Activated gamma-delta T cell (primary cell): ENCODE measurements at regions not wholly inside any gene's neighbourhood (a gene's known extent, or its start where the extent isn't known, plus 50 kb on each side); places are given as distances from the start of the nearest gene placed in this dataset.
"Not testable (repeated sequence)": the region's sequence is repeated elsewhere in the genome, so short reads cannot be mapped to it uniquely, and the experiment has no call there.

Experiments
- DNase-seq: peaks from one replicate; lab custom pipeline; 2025; lab: John Stamatoyannopoulos, UW

- DNase-seq: no peak
Measured at GRCh38 chr4:180225977-180226376, 2017.2 kb upstream of the TENM3 start.

DNA sequence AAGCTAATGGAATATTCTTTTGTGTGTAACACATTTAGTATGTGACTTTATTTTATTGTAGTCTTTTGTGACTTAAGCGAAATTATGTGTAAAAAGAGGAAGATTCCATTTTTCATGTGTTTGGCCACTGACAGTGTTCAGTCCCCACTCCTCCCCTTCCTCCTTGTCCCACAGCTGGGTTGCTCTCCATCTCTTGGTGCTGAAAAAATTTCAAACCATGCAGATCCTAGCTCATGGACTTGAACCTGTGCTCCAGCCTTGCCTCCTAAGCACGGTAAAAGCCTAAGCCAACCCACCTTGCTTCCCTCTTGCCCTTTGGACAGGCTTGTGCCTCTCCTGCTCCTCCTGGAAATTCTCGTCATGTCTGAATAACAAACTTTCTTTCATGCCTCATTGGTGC lies 2008.5 kb upstream of the TENM3 start:
- DNase-seq: no peak

DNA sequence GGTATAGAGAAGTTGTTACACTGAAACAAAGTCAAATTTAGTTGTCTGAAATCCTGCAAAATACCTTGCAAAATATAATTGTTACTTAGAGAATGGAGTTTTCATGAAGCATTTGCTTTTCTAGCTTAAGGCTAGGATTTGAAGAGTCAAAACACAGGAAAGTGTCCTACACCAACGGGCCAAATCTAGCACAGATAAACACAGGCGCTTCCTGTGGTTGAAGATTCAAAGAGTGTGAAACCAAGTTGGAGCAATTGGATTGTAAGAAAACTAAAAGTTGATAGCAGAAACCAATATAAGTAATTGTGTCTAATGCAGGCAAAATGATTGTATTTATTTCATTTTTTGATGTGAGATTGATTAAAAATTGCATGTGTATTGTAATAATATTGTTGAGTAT lies 2002.5 kb upstream of the TENM3 start:
- DNase-seq: no peak

- DNase-seq: no peak
Measured at GRCh38 chr4:180253419-180253818, 1989.8 kb upstream of the TENM3 start.

DNA sequence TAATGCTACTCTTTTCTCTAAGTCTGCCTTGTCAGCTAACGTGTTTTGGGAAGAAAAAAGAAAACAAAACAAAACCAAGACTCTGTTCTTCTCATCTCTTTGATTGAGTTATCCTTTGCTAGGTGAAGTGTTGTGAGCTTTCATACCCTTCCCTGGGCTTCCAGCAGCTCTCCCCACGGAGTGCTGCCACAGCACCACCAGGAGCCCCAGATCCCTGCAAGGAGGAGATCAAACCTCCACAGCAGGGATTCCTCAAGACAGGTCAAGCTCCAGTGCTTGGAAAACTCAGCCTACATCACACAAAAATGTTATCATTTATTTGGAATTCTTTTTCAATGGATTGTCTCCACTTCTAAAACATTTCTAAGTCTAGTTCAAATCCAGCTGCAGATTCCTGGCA lies 1981.9 kb upstream of the TENM3 start:
- no peak for DNase-seq

DNA sequence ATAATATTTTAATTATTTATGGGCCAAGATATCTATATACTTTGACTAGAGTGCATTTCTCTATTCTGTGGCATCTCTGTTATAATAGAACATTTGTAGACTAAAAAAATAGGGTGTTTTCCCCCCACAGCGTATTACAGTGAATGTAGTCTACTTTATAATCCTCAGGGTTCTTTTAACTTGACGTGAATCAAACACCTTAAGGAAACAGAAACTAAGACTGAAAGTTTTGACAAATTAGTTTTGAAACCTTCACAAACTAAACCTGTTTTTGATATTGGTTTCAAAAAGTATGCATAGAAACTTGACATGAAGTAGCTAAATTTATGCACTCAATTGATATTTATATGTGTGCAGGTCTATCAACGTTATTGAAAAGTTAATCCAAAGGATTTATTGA lies 1963.1 kb upstream of the TENM3 start:
- no peak for DNase-seq

GRCh38 chr4:180280726-180281297 lies 1962.4 kb upstream of the TENM3 start:
- no peak for DNase-seq

GRCh38 chr4:180281724-180282123 lies 1961.5 kb upstream of the TENM3 start:
- no peak for DNase-seq

DNA sequence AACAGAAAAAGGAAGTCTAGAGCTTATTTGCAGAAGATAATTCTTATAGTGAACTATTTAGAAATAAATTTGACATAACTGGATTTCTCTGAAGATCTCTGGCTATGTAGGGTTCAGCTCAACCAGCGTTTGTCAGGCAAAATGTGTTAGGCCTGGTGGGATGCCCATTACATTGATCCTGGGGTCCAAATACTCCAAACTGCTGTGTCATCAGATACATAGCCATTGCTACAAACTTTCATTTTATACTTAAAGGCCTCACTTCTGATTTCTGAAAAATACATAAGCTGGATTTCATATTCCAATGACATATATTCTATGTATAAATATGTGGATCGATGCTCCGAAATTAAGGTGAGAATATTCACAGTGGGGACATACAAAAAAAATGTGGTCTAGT lies 1958.9 kb upstream of the TENM3 start:
- DNase-seq: no peak

GRCh38 chr4:180285796-180286195 lies 1957.4 kb upstream of the TENM3 start:
- DNase-seq: no peak

- DNase-seq: no peak
Measured at GRCh38 chr4:180292339-180292738, 1950.9 kb upstream of the TENM3 start.

- no peak for DNase-seq
Measured at GRCh38 chr4:180296036-180296599, 1947.1 kb upstream of the TENM3 start.

DNA sequence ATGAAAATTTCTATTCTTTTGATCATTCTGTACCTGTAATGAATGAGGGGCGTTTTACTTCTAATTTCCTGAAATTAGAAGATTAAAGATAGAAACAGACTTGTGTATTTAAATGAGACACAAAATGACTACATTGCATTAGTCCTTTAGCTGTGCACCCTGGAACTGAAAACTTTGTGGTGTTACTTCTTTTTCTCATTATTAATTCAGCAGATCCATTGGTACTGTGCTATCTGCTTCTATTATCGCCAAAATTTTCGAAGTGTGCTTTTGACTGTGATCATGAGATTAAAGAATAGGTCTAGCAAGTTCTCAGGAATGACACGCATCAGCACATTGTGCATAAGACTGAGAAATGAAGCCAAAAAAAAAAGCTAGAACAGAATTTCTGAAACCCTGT lies 1938.9 kb upstream of the TENM3 start:
- no peak for DNase-seq

DNA sequence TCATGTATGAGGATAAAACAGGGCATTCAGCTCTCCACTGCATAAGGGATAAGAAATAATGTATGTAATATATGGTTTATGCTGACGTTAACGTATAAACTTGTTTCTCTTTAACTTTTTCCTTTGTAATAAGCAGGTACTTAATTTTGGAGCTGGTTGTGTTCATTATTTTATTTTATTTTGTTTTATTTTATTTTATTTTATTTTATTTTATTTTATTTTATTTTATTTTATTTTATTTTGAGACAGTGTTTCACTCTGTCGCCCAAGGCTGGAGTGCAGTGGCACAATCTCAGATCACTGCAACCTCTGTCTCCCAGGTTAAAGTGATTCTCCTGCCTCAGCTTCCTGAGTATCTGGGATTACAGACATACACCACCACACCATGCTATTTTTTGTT lies 1932.6 kb upstream of the TENM3 start:
- no peak for DNase-seq

DNA sequence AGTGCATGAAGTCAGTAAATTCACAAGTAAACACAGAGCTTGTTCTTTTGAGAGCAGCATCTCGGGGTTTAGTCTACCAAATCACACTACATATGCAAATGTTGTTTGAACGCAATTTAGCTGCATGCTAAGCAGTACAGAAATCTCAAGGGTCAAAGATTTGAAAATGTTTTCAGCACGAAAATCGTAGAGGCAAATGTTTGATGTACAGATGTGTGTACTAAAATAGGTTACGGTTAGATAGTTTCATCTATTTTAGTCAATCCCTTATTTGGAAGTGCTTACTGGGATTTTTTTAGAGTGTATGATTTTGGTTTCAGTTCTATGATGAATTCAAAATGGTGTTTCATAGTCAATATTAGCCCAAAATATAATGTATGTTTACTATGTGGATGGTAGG lies 1928.2 kb upstream of the TENM3 start:
- DNase-seq: no peak

- DNase-seq: no peak
Measured at GRCh38 chr4:180330521-180330920, 1912.7 kb upstream of the TENM3 start.

DNA sequence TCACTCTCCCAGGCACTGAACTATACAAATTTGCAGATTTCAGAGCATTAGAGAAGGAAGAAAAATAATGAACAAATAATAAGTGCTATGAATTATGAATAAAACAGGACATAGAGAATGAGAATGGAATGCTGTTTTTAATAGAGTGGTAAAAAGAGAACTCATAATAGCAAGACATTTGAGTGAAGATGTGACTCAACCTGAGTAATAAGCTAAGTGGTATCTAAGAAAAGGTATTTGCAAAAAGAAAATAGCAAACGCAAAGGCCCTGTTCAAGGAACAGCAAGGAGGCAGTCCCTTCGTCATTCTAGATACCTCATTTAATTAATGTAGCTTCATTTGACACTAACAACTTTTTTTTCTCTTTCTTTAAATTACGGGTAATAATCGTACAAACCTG lies 1910.0 kb upstream of the TENM3 start:
- no peak for DNase-seq

- no peak for DNase-seq
Measured at GRCh38 chr4:180335566-180335965, 1907.6 kb upstream of the TENM3 start.

- no peak for DNase-seq
Measured at GRCh38 chr4:180336494-180337090, 1906.6 kb upstream of the TENM3 start.

DNA sequence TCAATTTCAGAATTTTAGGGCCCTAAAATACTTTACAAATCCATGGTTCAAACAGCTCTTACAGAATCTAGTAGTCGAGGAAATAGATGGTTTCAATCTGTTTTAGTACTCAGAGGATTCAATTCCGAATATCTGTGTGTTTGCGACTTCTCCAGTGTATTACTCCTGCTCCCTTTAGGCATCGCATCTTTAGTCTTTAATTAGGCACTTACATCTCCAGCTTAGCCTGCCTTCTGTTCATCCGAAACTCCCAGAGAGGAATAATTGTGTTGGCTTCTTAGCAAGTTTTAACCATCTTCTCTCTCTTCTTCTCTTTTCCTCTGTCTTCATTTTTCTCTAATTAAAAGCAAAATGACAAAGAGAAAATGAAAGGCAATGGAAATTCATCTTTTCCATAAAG lies 1901.3 kb upstream of the TENM3 start:
- DNase-seq: no peak

GRCh38 chr4:180350901-180351300 lies 1892.3 kb upstream of the TENM3 start:
- DNase-seq: no peak

DNA sequence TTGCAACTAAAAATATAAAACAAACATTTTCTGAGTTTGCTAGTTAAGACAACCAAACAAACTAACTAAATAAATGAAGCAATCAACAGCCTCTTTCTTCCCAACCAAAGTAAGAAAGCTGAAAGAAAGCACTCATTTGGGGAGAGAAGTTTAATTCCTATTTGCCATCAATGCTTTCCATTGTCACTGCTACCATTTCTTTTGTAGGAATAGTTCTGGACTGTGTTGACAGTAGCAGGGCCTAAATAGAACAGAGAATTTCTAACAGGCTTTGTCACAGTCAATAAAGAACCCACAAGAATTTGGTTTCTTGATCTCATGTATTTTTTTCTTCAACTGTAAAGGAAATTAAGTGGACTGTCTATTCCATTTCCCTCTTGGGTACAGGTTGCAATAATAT lies 1886.4 kb upstream of the TENM3 start:
- no peak for DNase-seq

GRCh38 chr4:180360113-180360512 lies 1883.1 kb upstream of the TENM3 start:
- not testable (repeated sequence) for DNase-seq

- no peak for DNase-seq
Measured at GRCh38 chr4:180363815-180364214, 1879.4 kb upstream of the TENM3 start.
